NB4 (cell line): ENCODE measurements at regions not wholly inside any gene's neighbourhood (a gene's known extent, or its start where the extent isn't known, plus 50 kb on each side); places are given as distances from the start of the nearest gene placed in this dataset.

Source experiments
- POLR2A ChIP-seq: IDR thresholded peaks from 2 replicates; pipeline ENCODE4 v1.6.1; 2011; ENCODE audit warnings: mild to moderate bottlenecking; ENCODE audit not compliant: insufficient read length; ENCODE audit errors: extremely low read depth
- TF ChIP-seq, protein P1 (sequence below): IDR thresholded peaks from one replicate; pipeline ENCODE4 v1.5.1; 2012; ENCODE audit warnings: low read depth, low read length

DNA sequence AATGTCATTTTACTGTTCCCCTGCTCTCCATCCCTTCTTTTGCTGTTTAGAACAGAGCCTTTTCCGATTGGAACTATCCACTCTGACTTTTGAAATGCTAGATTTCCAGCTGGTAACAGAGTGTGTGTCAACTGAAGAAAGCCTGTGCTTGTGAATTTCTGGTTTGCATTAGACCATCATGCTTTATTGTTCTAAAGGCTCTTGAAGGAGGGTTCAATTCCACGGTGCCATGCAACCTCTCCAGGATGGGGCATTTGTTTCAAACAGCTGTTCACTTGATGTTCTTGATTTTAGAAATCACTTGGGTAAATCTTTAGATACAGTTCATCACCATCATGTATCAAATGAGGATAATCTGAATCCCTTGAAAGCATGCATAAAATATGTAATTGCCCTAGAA is 156.7 kb downstream of the QPCT start:
- TF ChIP-seq, protein P1, sequence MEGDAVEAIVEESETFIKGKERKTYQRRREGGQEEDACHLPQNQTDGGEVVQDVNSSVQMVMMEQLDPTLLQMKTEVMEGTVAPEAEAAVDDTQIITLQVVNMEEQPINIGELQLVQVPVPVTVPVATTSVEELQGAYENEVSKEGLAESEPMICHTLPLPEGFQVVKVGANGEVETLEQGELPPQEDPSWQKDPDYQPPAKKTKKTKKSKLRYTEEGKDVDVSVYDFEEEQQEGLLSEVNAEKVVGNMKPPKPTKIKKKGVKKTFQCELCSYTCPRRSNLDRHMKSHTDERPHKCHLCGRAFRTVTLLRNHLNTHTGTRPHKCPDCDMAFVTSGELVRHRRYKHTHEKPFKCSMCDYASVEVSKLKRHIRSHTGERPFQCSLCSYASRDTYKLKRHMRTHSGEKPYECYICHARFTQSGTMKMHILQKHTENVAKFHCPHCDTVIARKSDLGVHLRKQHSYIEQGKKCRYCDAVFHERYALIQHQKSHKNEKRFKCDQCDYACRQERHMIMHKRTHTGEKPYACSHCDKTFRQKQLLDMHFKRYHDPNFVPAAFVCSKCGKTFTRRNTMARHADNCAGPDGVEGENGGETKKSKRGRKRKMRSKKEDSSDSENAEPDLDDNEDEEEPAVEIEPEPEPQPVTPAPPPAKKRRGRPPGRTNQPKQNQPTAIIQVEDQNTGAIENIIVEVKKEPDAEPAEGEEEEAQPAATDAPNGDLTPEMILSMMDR: no peak
- no peak for TF ChIP-seq POLR2A
